HG03520 (cell line): ENCODE measurements at regions not wholly inside any gene's neighbourhood (a gene's known extent, or its start where the extent isn't known, plus 50 kb on each side); places are given as distances from the start of the nearest gene placed in this dataset.

Experiments used
- ATAC-seq: cut with Tn5 transposase; IDR thresholded peaks from one replicate; pipeline ENCODE4 v1.9.1; 2021; ENCODE audit warnings: mild to moderate bottlenecking, moderate library complexity; ENCODE audit not compliant: unreplicated experiment

DNA sequence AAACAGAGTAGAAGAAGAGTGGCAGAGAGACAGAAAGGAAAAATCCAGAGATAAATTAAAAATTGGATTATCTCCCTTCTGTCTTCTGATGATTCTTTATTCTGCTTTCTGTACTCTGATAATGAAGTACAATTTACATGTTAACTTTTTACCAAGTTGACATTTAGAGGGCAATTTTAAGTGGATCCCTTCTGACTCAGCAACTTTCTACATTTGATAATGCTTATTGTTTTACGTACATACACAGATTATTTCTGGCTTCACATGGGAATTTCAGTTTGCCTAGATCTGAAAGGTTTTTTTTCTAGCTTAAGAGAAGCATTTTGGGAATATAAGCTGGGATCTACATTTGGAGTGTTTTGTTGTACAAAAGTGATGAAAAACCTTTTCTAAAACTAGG is 491.3 kb downstream of the OTOL1 start:
- ATAC-seq, result no peak

DNA sequence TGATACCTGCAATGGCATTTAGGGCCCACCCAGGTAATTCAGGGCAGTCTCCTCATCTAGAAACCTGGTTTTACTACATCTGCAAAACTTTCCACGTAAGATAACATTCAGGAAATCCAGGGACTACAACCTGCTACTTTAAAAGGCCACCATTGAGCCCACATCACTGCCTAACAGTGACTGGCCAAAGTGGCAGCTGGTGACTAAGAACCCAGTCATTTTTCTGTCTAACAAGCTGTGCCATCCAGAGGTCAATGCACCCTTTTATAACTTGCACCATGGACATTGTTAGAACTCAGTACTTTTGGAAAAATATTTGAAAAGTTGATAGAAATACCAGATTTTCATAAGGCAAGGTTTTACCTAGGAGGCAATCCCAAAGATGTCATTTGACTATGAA is 492.4 kb downstream of the OTOL1 start:
- ATAC-seq, result no peak

DNA sequence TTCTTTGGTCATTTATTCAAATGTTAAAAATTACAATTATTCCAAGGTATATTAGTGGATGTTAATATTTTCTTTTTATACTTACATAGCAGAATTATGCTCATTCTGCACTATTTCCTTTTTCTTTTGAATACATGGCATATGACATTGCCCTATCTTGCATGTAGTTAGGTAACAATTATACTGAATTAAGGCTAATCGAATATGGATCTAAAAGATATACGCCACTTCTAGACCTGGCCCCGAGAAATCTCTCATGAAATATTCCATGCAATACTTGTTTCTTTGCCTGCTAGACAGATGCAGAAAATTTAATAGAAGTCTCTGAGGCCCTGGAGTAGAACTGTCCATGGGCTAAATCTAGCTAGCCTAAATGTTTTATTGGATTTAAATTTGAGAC is 493.4 kb downstream of the OTOL1 start:
- ATAC-seq, result no peak

DNA sequence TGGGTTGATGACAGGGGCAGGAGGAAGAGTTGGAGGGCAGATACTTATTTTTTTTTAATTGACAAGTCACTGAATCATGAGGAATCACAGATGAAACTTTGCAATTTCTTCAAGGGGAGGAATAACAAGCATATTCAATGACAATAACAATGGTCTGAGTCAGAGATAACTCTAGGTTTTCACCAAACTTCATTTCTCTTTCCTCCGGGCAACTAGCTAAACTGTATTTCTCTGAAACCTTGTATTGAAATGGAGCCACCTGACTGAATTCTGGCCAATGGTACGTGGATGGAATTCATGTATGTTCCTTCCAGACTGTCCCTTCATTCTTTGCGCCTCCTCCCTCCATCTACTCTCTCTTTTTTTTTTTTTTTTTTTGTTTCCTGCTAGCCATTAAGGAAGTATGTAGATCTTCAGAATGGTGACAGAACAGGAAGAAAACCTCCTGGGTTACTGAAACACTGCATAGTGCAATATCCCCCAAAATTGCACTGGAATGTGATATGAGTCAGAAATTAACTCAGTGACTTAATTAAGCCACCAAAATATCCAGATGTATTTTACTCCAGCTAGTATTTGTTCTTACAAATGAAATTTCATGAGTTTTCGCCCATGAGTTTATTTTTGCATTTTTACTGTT is 495.4 kb downstream of the OTOL1 start:
- no peak for ATAC-seq

DNA sequence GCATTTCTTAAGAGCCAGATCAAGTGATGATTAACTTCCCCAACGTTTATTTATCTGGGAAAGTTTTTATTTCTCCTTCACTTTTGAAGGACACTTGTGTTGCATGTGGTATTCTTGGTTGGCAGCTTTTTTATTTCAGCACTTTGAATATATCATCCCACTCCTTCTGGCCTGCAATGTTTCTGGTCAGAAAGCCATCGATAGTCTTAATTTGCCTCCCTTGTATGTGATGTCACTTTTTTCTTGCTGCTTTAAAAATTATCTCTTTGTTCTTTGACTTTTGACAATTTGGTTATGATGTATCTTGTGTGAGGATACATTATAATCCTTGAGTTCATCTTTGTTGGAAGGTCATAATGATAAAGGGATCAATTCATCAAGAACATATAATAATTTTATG is 503.2 kb downstream of the OTOL1 start:
- ATAC-seq, result no peak

- no peak for ATAC-seq
Measured at GRCh38 chr3:162007722-162008121, 511.1 kb downstream of the OTOL1 start.

GRCh38 chr3:162012633-162013032 is 516.0 kb downstream of the OTOL1 start:
- no peak for ATAC-seq

GRCh38 chr3:162014284-162014683 is 517.7 kb downstream of the OTOL1 start:
- ATAC-seq, result no peak

DNA sequence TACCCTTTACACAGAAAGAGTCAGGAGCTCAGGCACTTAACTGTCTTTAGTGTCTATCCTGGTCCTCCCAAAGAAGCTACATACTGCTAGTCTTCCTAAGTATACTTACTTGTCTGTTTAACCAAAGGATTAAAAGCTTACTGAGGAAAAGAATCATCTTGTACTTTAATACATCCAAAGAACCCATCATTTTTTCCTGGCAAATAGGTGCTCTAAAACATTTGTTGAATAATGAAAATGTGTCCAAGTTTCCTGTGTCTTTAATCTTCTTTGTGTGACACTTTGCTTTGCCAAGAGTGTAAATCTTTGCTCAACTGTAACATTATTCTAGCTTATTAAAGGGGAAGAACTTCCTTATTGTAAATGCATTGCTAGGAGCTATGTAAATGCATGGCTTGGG is 519.2 kb downstream of the OTOL1 start:
- no peak for ATAC-seq

DNA sequence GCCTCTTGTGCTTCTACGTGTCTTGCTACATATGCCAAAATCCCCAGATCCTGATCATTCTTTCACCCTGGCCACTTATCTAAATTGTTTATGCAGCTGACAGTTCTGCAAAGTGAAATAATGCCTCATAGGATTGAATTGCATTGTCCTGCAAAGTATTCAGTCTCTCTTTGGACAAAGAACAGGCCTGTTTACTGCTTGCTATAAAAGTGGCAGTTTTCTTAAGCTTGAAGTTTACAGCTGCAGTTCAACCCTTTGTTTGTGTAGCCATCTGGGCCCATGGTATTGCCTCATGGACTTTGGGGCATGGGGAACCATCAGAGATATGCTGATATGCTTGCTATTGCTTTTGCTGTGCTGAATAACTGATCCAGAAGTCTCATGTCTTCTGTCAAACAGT is 523.2 kb downstream of the OTOL1 start:
- no peak for ATAC-seq

DNA sequence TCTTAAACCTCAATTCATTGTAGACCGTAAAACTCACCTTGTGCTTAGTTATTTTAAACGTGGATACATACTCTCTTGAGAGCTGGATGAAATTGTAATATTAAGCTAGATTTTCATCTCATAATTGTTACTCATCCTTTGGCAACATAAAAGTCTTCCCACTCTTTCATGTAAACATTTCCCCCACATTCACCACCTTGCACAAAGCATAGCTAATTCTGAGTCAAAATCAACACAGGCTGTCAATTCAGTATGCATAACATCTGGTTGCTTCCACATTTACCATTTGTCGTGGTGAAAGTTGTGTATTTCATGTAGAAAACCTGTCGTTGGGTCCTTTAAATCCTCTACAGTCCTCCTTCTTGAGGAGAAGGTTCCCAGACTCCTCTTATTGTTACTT is 524.6 kb downstream of the OTOL1 start:
- no peak for ATAC-seq

DNA sequence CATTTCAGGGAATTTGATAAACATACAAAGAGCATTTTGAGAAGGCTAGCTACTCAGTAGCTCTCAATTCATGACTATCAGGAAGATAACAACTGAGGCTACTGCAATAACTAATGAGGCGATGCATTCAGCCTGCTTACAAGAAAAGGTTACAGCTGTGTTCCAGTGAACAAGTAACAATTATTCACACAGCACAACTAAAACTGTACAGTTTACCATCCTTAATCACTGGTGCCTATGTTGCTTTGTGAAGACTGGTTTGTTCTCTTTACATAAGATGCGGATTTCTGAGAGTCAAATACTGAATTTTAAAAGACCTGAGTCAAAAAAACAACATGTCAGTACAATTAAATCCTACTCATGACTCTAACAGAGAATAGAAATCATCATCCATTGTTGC is 526.3 kb downstream of the OTOL1 start:
- no peak for ATAC-seq

DNA sequence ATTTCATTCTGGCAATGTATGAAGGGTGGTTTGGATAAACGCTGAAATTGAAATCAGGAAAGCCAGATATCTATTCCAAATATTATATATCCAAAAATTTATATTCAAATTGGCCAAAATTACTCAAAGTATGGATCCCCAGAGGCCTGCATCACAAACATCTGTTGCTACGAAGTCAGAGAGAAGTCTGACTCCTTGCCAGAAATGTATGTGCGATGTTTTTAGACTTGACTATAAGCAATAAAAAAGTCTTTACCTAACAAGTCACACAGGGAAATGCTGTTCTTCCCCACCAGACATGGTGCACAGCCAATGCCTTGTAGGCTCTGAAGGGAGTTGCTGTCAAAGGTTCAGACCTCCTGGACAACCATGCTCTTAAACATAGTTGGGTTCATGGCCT is 533.1 kb downstream of the OTOL1 start:
- ATAC-seq, result no peak

DNA sequence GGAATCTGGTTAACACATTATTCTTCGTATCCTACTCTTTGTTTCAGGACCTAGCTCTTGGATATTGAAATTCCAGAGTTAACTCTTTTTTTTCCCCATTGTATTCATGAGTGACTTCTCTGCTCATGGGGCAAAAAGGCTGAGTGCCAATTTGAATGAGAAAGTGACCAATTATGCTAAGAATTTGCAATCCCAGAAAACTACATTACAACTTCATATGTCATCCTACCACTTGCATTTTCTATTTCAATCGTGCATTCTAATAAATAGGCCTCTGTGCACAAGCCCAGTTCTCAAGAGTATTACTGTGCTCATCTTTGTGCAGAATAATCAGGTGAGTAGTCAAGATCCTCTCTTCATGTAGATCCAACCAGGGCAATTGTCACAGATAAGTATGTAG is 537.8 kb downstream of the OTOL1 start:
- ATAC-seq, result no peak

GRCh38 chr3:162041622-162042021 is 545.0 kb downstream of the OTOL1 start:
- no peak for ATAC-seq

DNA sequence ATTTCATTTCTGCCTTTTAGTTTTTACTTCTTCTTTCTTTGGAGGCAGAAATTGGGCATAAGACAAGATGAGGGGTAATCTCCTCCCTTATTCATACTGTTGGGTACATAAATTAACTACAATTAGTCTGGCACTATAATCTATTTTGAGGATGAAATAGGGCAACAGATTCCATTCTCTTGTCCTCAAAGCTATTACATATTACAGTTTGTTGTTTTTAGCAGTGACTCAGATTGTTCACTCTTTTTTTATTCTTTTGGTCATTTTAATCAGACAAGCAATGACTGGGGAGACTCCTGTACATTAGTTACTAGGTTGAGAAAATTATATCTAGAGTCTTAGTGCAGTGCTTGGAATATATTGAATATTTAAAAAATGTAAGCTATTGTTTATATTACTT is 556.0 kb downstream of the OTOL1 start:
- ATAC-seq, result no peak

DNA sequence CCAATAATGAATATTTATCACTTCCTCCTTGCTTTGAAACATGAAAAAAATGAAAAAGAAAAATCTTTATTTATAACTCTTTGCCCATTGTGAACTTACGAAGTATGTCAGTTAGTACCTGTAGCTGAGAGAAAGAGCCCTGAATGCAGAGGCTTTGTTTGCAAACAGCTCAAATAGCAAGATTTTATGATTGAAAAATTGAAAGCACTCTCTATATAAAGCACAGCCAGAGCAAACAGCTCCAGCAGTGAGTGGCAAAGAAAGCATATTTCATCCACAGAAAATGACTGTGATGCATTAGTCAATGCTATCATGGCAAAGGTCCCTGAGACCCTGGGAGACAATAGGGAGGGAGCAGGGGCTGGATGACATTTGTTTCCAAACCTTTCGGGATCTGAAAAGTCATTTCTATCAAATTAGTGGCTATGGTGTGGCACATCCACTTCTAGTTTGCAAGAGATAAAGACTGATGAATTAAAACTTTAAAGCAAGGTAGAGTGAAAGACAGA is 576.1 kb downstream of the OTOL1 start:
- no peak for ATAC-seq

DNA sequence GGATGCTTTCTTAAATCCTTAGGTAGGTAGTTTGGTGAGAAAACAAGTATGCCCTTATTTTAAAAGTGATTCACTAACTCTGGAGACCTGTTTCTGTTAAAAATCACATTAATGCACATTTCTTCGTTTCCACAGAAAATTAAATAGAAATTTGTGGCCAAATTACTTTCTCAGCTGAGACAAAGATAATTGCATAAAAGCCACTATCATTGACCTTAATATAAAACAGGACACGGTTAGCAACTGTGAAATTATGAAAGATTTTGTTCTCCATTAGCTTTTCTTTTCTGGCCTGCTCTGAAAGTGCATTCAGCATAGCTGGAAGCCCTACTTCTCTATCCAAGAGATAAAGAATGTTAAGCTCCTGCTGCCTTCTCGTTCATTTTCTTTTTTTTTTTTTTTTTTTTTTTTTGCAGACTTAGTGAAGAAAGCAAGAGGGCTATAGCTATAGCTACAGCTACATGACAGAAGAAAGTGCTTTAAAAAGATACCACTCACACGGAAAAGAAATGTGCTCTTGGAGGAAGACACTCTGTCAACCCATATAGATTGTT is 576.9 kb downstream of the OTOL1 start:
- no peak for ATAC-seq

- no peak for ATAC-seq
Measured at GRCh38 chr3:162077108-162077507, 580.5 kb downstream of the OTOL1 start.

DNA sequence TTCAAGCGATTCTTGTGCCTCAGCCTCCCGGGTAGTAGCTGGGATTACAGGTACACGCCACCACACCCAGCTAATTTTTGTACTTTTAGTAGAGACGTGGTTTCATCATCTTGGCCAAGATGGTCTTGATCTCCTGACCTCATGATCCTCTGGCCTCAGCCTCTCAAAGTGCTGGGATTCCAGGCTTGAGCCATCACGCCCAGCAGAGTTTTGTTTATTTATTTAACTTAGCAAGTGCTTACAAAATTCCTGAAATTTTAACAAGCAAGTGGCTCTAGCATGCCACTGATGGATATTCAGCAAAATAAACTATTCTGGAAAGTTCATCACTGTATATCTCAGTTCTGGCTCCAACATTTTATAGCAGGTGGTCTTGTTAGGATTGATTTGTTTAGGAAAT is 585.9 kb downstream of the OTOL1 start:
- no peak for ATAC-seq

DNA sequence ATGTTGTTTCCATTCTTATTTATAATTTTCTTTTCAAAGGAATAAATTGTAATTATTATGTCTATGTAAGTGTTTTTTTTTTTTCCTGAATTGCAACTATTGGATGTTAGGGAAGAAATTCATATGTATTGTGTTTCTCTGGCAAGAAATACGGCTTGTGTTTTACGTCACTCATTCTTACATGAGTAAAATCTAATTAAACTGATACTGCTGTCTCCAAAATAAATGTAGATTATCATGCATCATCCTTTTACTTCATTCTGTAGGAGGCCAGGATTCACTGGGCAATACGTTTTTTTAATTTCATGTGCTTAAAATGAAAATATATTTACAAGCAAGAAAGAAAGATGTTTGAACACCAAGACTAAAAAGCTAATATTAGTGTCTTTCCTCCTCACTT is 590.8 kb downstream of the OTOL1 start:
- no peak for ATAC-seq

- ATAC-seq, result no peak
Measured at GRCh38 chr3:162092751-162093150, 596.1 kb downstream of the OTOL1 start.

- no peak for ATAC-seq
Measured at GRCh38 chr3:162094301-162094700, 597.7 kb downstream of the OTOL1 start.
